Mesodermal cell (in vitro differentiated cells): ENCODE measurements at regions not wholly inside any gene's neighbourhood (a gene's known extent, or its start where the extent isn't known, plus 50 kb on each side); places are given as distances from the start of the nearest gene placed in this dataset.

ENCODE experiments used
- H3K27ac ChIP-seq: 2 replicates; pipeline ENCODE4 v1.7.0; 2013; ENCODE audit warnings: mild to moderate bottlenecking, low read depth, low read length, moderate library complexity; ENCODE audit not compliant: severe bottlenecking
- H3K36me3 ChIP-seq: 2 replicates; pipeline ENCODE4 v1.7.1; 2013; ENCODE audit warnings: mild to moderate bottlenecking, low read length, moderate library complexity; ENCODE audit not compliant: control insufficient read depth, insufficient read depth
- H3K4me1 ChIP-seq: one replicate; pipeline ENCODE4 v1.7.1; 2013; ENCODE audit warnings: mild to moderate bottlenecking, low read length; ENCODE audit not compliant: insufficient read depth, control insufficient read depth, poor library complexity, severe bottlenecking
- H3K4me3 ChIP-seq: 2 replicates; pipeline ENCODE4 v1.7.0; 2013; ENCODE audit warnings: low read length, control low read depth, mild to moderate bottlenecking; ENCODE audit not compliant: insufficient read depth, poor library complexity, severe bottlenecking; ENCODE audit errors: extremely low read depth
- H3K9me3 ChIP-seq: 2 replicates; pipeline ENCODE4 v1.7.1; 2013; ENCODE audit warnings: mild to moderate bottlenecking, low read length, moderate library complexity; ENCODE audit not compliant: control insufficient read depth
- WGBS, 2 experiments: methylation state at CpG; one replicate each; pipeline ENCODE4 v1.1.5; 2013; ENCODE audit warnings: missing lambda C conversion rate in 2 of 2; ENCODE audit not compliant: insufficient coverage in 2 of 2; 5-methylcytosine and 5-hydroxymethylcytosine counted together

- Histone ChIP-seq H3K4me3 (no peak overlapping the region), H3K9me3 (peaks cover 32% of the 10 kb centered on the region), H3K36me3 (no peaks in the 10 kb centered on the region), H3K27ac (no peak overlapping the region), H3K4me1 (no peaks in the 10 kb centered on the region)
- WGBS, 2 experiments, result 71 to 93% methylated on average over 3 of the region's 4 CpGs
These were observed 91.2 kb upstream of the CNOT2 start for GRCh38 chr12:70151993-70152392.

GRCh38 chr12:70154087-70154638 is 89.1 kb upstream of the CNOT2 start:
- no peak overlapping the region for H3K27ac ChIP-seq
- no peaks in the 10 kb centered on the region for H3K4me1 ChIP-seq
- H3K9me3 ChIP-seq, result peaks cover 36% of the 10 kb centered on the region
- H3K36me3 ChIP-seq, result no peaks in the 10 kb centered on the region
- no peak overlapping the region for H3K4me3 ChIP-seq
- 93% methylated on average over 1 of the region's 2 CpGs; no CpG with 5 or more reads in 1 of the 2 experiments for WGBS, 2 experiments

- Histone ChIP-seq H3K27ac (no peak overlapping the region), H3K4me3 (no peak overlapping the region), H3K9me3 (peaks cover 36% of the 10 kb centered on the region), H3K36me3 (no peaks in the 10 kb centered on the region), H3K4me1 (no peaks in the 10 kb centered on the region)
These were observed 88.2 kb upstream of the CNOT2 start for GRCh38 chr12:70154960-70155589.

- Histone ChIP-seq H3K27ac (no peak overlapping the region), H3K36me3 (no peaks in the 10 kb centered on the region), H3K4me1 (no peaks in the 10 kb centered on the region), H3K9me3 (peaks cover 40% of the 10 kb centered on the region), H3K4me3 (no peak overlapping the region)
- WGBS, 2 experiments, result 75% methylated on average over 1 of the region's 1 CpG; no CpG with 5 or more reads in 1 of the 2 experiments
These were observed 86.1 kb upstream of the CNOT2 start for GRCh38 chr12:70157099-70157498.

GRCh38 chr12:70165450-70165849 is 77.8 kb upstream of the CNOT2 start:
- H3K36me3 ChIP-seq, result no peaks in the 10 kb centered on the region
- H3K9me3 ChIP-seq, result peaks cover 4% of the 10 kb centered on the region
- no peaks in the 10 kb centered on the region for H3K4me1 ChIP-seq
- H3K4me3 ChIP-seq, result no peak overlapping the region
- 84 to 90% methylated on average over 2 of the region's 4 CpGs for WGBS, 2 experiments
- H3K27ac ChIP-seq, result no peak overlapping the region

- H3K9me3 ChIP-seq, result no peaks in the 10 kb centered on the region
- no peaks in the 10 kb centered on the region for H3K4me1 ChIP-seq
- H3K27ac ChIP-seq, result no peak overlapping the region
- no peaks in the 10 kb centered on the region for H3K36me3 ChIP-seq
- no peak overlapping the region for H3K4me3 ChIP-seq
These were observed 66.9 kb upstream of the CNOT2 start for GRCh38 chr12:70176290-70176689.

GRCh38 chr12:70177631-70178030 is 65.6 kb upstream of the CNOT2 start:
- Histone ChIP-seq H3K36me3 (no peaks in the 10 kb centered on the region), H3K27ac (no peak overlapping the region), H3K9me3 (no peaks in the 10 kb centered on the region), H3K4me1 (no peaks in the 10 kb centered on the region), H3K4me3 (no peak overlapping the region)
- WGBS, 2 experiments, result no CpG with 5 or more reads among the region's 1 CpG

- Histone ChIP-seq H3K4me3 (no peak overlapping the region), H3K4me1 (no peaks in the 10 kb centered on the region), H3K27ac (no peak overlapping the region), H3K36me3 (no peaks in the 10 kb centered on the region), H3K9me3 (no peaks in the 10 kb centered on the region)
- no CpG with 5 or more reads among the region's 1 CpG for WGBS, 2 experiments
These were observed 65.2 kb upstream of the CNOT2 start for GRCh38 chr12:70178038-70178437.

GRCh38 chr12:70180130-70180529 is 63.1 kb upstream of the CNOT2 start:
- H3K9me3 ChIP-seq, result no peaks in the 10 kb centered on the region
- no peaks in the 10 kb centered on the region for H3K36me3 ChIP-seq
- 88 to 100% methylated on average over 1 to 3 of the region's 3 CpGs for WGBS, 2 experiments
- H3K4me1 ChIP-seq, result no peaks in the 10 kb centered on the region
- no peak overlapping the region for H3K4me3 ChIP-seq
- H3K27ac ChIP-seq, result no peak overlapping the region

GRCh38 chr12:70185301-70185700 is 57.9 kb upstream of the CNOT2 start:
- WGBS, 2 experiments, result 83% methylated on average over 1 of the region's 1 CpG; no CpG with 5 or more reads in 1 of the 2 experiments
- H3K9me3 ChIP-seq, result no peaks in the 10 kb centered on the region
- no peaks in the 10 kb centered on the region for H3K4me1 ChIP-seq
- H3K36me3 ChIP-seq, result no peaks in the 10 kb centered on the region
- no peak overlapping the region for H3K4me3 ChIP-seq
- no peak overlapping the region for H3K27ac ChIP-seq

GRCh38 chr12:70186436-70186835 is 56.8 kb upstream of the CNOT2 start:
- Histone ChIP-seq H3K4me1 (no peaks in the 10 kb centered on the region), H3K27ac (no peak overlapping the region), H3K9me3 (no peaks in the 10 kb centered on the region), H3K36me3 (no peaks in the 10 kb centered on the region), H3K4me3 (no peak overlapping the region)
- WGBS, 2 experiments, result no CpG with 5 or more reads among the region's 3 CpGs
